HEK293 (cell line): ENCODE measurements at regions not wholly inside any gene's neighbourhood (a gene's known extent, or its start where the extent isn't known, plus 50 kb on each side); places are given as distances from the start of the nearest gene placed in this dataset.

ENCODE experiments used
- CTCF ChIA-PET: fragments of 350-600 bp; formaldehyde crosslinking; extraction: SDS; loops from one replicate; lab custom pipeline; 2021; ENCODE audit warnings: antibody characterized with exemption; lab: Yijun Ruan, JAX
- POLR2A ChIA-PET: fragments of 300-600 bp; formaldehyde crosslinking; extraction: SDS; loops from one replicate; lab custom pipeline; 2020; ENCODE audit warnings: antibody characterized with exemption, inconsistent platforms; lab: Yijun Ruan, JAX
- H3K27ac ChIP-seq: fragments of 200-500 bp; sonication (Bioruptor generic); 2 replicates; pipeline ENCODE4 v1.5.1; 2014; ENCODE audit warnings: low read depth, low read length, control low read depth, inconsistent platforms; ENCODE audit errors: extremely low read depth
- H3K36me3 ChIP-seq, 2 experiments: fragments of 200-500 bp in 1 of 2; sonication (Bioruptor generic) in 1 of 2; 1 replicate in 1 of 2; 2 replicates in 1 of 2; pipeline ENCODE4 v1.5.1; 2014 to 2017; ENCODE audit warnings: inconsistent platforms in 2 of 2, low read length in 2 of 2; ENCODE audit not compliant: control insufficient read depth in 2 of 2, insufficient read depth in 1 of 2
- H3K4me1 ChIP-seq: fragments of 200-500 bp; sonication (Bioruptor generic); 2 replicates; pipeline ENCODE4 v1.5.1; 2014; ENCODE audit warnings: mild to moderate bottlenecking, low read length, inconsistent platforms; ENCODE audit not compliant: control insufficient read depth, insufficient read depth
- H3K4me3 ChIP-seq: 2 replicates; pipeline ENCODE4 v1.5.1; 2011; ENCODE audit warnings: low read depth, mild to moderate bottlenecking, control low read depth, low read length, moderate library complexity
- H3K9me3 ChIP-seq: fragments of 200-500 bp; sonication (Bioruptor generic); 2 replicates; pipeline ENCODE4 v1.5.1; 2014; ENCODE audit warnings: low read depth, low read length, inconsistent platforms; ENCODE audit not compliant: control insufficient read depth, insufficient read depth
- FEZF1 ChIP-seq: fragments of 450-650 bp; formaldehyde crosslinking; IDR thresholded peaks from 2 replicates; pipeline ENCODE4 v1.5.1; 2016; ENCODE audit warnings: missing biosample characterization, missing genetic modification characterization
- KLF1 ChIP-seq: fragments of 450-650 bp; formaldehyde crosslinking; IDR thresholded peaks from 2 replicates; pipeline ENCODE4 v1.5.1; 2016; ENCODE audit warnings: missing biosample characterization, missing genetic modification characterization
- KLF17 ChIP-seq: fragments of 450-650 bp; formaldehyde crosslinking; IDR thresholded peaks from 2 replicates; pipeline ENCODE4 v1.5.1; 2016; ENCODE audit warnings: missing biosample characterization, missing genetic modification characterization
- MYNN ChIP-seq: fragments of 450-650 bp; formaldehyde crosslinking; IDR thresholded peaks from 2 replicates; pipeline ENCODE4 v1.5.1; 2016; ENCODE audit warnings: missing biosample characterization, missing genetic modification characterization, borderline replicate concordance
- WT1 ChIP-seq: fragments of 450-650 bp; formaldehyde crosslinking; IDR thresholded peaks from 2 replicates; pipeline ENCODE4 v1.5.1; 2016; ENCODE audit warnings: missing biosample characterization, missing genetic modification characterization
- ZBTB26 ChIP-seq: fragments of 450-650 bp; formaldehyde crosslinking; optimal IDR thresholded peaks from 2 replicates; pipeline ENCODE3; 2016; ENCODE audit warnings: missing biosample characterization, mild to moderate bottlenecking, missing genetic modification characterization
- ZBTB48 ChIP-seq: fragments of 450-650 bp; formaldehyde crosslinking; IDR thresholded peaks from 2 replicates; pipeline ENCODE4 v1.5.1; 2016; ENCODE audit warnings: missing biosample characterization, missing genetic modification characterization
- ZNF140 ChIP-seq: fragments of 450-650 bp; formaldehyde crosslinking; IDR thresholded peaks from 2 replicates; pipeline ENCODE4 v1.5.1; 2016; ENCODE audit warnings: missing biosample characterization, missing genetic modification characterization
- ZNF155 ChIP-seq: fragments of 450-650 bp; formaldehyde crosslinking; IDR thresholded peaks from 2 replicates; pipeline ENCODE4 v1.5.1; 2016; ENCODE audit warnings: missing biosample characterization, missing genetic modification characterization
- ZNF157 ChIP-seq: fragments of 450-650 bp; formaldehyde crosslinking; IDR thresholded peaks from 2 replicates; pipeline ENCODE4 v1.5.1; 2016; ENCODE audit warnings: missing biosample characterization, missing genetic modification characterization
- ZNF239 ChIP-seq: fragments of 450-650 bp; formaldehyde crosslinking; IDR thresholded peaks from 2 replicates; pipeline ENCODE4 v1.5.1; 2016; ENCODE audit warnings: missing biosample characterization, missing genetic modification characterization
- ZNF248 ChIP-seq: fragments of 450-650 bp; formaldehyde crosslinking; IDR thresholded peaks from 2 replicates; pipeline ENCODE4 v1.5.1; 2017; ENCODE audit warnings: missing biosample characterization, missing genetic modification characterization
- ZNF341 ChIP-seq: fragments of 450-650 bp; formaldehyde crosslinking; IDR thresholded peaks from 2 replicates; pipeline ENCODE4; 2016; ENCODE audit warnings: low read depth, missing biosample characterization, missing genetic modification characterization
- ZNF391 ChIP-seq: fragments of 450-650 bp; formaldehyde crosslinking; IDR thresholded peaks from 2 replicates; pipeline ENCODE4 v1.5.1; 2016; ENCODE audit warnings: low read depth, missing biosample characterization, missing genetic modification characterization, borderline replicate concordance
- ZNF416 ChIP-seq: fragments of 450-650 bp; formaldehyde crosslinking; IDR thresholded peaks from 2 replicates; pipeline ENCODE4 v1.5.1; 2016; ENCODE audit warnings: missing biosample characterization, missing genetic modification characterization
- ZNF423 ChIP-seq: fragments of 450-650 bp; formaldehyde crosslinking; IDR thresholded peaks from 2 replicates; pipeline ENCODE4 v1.5.1; 2016; ENCODE audit warnings: missing biosample characterization, missing genetic modification characterization
- ZNF488 ChIP-seq: fragments of 450-650 bp; formaldehyde crosslinking; IDR thresholded peaks from 2 replicates; pipeline ENCODE4 v1.5.1; 2016; ENCODE audit warnings: missing biosample characterization, missing genetic modification characterization
- ZNF518A ChIP-seq: fragments of 450-650 bp; formaldehyde crosslinking; conservative IDR thresholded peaks from 2 replicates; pipeline ENCODE4 v1.5.1; 2016; ENCODE audit warnings: low read depth, missing biosample characterization, missing genetic modification characterization
- ZNF529 ChIP-seq: fragments of 450-650 bp; formaldehyde crosslinking; IDR thresholded peaks from 2 replicates; pipeline ENCODE4 v1.5.1; 2017; ENCODE audit warnings: missing genetic modification characterization, missing biosample characterization; ENCODE audit not compliant: insufficient replicate concordance
- ZNF544 ChIP-seq: fragments of 450-650 bp; formaldehyde crosslinking; IDR thresholded peaks from 2 replicates; pipeline ENCODE4 v1.5.0; 2017; ENCODE audit warnings: missing biosample characterization, missing genetic modification characterization
- ZNF549 ChIP-seq: fragments of 450-650 bp; IDR thresholded peaks from 2 replicates; pipeline ENCODE4 v1.5.1; 2018; ENCODE audit warnings: missing biosample characterization, missing genetic modification characterization, mild to moderate bottlenecking, inconsistent platforms, moderate library complexity
- ZNF555 ChIP-seq: fragments of 450-650 bp; formaldehyde crosslinking; conservative IDR thresholded peaks from 2 replicates; pipeline ENCODE4 v1.5.1; 2017; ENCODE audit warnings: missing biosample characterization, mild to moderate bottlenecking, missing genetic modification characterization, inconsistent platforms
- ZNF629 ChIP-seq: fragments of 450-650 bp; formaldehyde crosslinking; IDR thresholded peaks from 2 replicates; pipeline ENCODE4 v1.5.1; 2017; ENCODE audit warnings: missing biosample characterization, missing genetic modification characterization
- ZNF639 ChIP-seq: fragments of 450-650 bp; formaldehyde crosslinking; IDR thresholded peaks from 2 replicates; pipeline ENCODE4 v1.5.1; 2016; ENCODE audit warnings: missing biosample characterization, missing genetic modification characterization
- ZNF664 ChIP-seq: fragments of 450-650 bp; formaldehyde crosslinking; IDR thresholded peaks from 2 replicates; pipeline ENCODE4 v1.5.1; 2016; ENCODE audit warnings: missing biosample characterization, missing genetic modification characterization
- ZNF701 ChIP-seq: fragments of 450-650 bp; formaldehyde crosslinking; IDR thresholded peaks from 2 replicates; pipeline ENCODE4 v1.5.1; 2016; ENCODE audit warnings: missing biosample characterization, missing genetic modification characterization
- ZNF707 ChIP-seq: fragments of 450-650 bp; formaldehyde crosslinking; IDR thresholded peaks from 2 replicates; pipeline ENCODE4 v1.5.1; 2016; ENCODE audit warnings: missing biosample characterization, missing genetic modification characterization
- ZNF747 ChIP-seq: fragments of 450-650 bp; formaldehyde crosslinking; IDR thresholded peaks from 2 replicates; pipeline ENCODE4 v1.5.1; 2016; ENCODE audit warnings: missing biosample characterization, missing genetic modification characterization

- Histone ChIP-seq H3K4me1 (no peaks in the 10 kb centered on the region), H3K4me3 (no peak overlapping the region), H3K27ac (no peak overlapping the region), H3K36me3 (no peaks in the 10 kb centered on the region), H3K9me3 (no peaks in the 10 kb centered on the region)
- ChIA-PET POLR2A (no interaction called here), CTCF (interaction anchor here (3.7 kb wide), 1 partner anchor 12 kb away, joined by 40 read pairs; no protein-coding TSS in a partner anchor)
- no peak for TF ChIP-seq ZNF549 (tag by site-specific recombination)
- TF ChIP-seq ZNF555 (tag by site-specific recombination), result no peak
- TF ChIP-seq KLF17 (tag by site-specific recombination), result no peak
- TF ChIP-seq ZNF629 (tag by site-specific recombination), result no peak
- TF ChIP-seq ZNF639 (tag by site-specific recombination), result no peak
- no peak for TF ChIP-seq ZNF341 (tag by site-specific recombination)
- TF ChIP-seq ZNF157 (tag by site-specific recombination), result no peak
- TF ChIP-seq ZNF416 (tag by site-specific recombination), result no peak
- TF ChIP-seq ZNF544 (tag by site-specific recombination), result no peak
- no peak for TF ChIP-seq ZBTB26
- TF ChIP-seq ZNF155, result no peak
- no peak for TF ChIP-seq FEZF1 (tag by site-specific recombination)
- TF ChIP-seq ZNF488, result no peak
- TF ChIP-seq ZNF664 (tag by site-specific recombination), result no peak
- TF ChIP-seq KLF1 (tag by site-specific recombination), result no peak
- TF ChIP-seq ZBTB48, result no peak
- TF ChIP-seq ZNF423 (tag by site-specific recombination), result no peak
Observed at GRCh38 chr3:56994391-56994790, 66.1 kb upstream of the SPATA12 start.

GRCh38 chr3:56990641-56991015, 69.8 kb upstream of the SPATA12 start:
- ChIA-PET POLR2A (no interaction called here), CTCF (interaction anchor here (0.5 to 6.3 kb wide), 7 partner anchors 109 to 650 kb away, joined by 3 to 97 read pairs (median 4); no protein-coding TSS in a partner anchor)
- Histone ChIP-seq H3K36me3 (no peaks in the 10 kb centered on the region), H3K27ac (no peak overlapping the region), H3K4me1 (no peaks in the 10 kb centered on the region), H3K4me3 (no peak overlapping the region), H3K9me3 (no peaks in the 10 kb centered on the region)
- no peak for TF ChIP-seq ZNF391 (tag by site-specific recombination)
- no peak for TF ChIP-seq KLF17 (tag by site-specific recombination)
- no peak for TF ChIP-seq ZNF239
- TF ChIP-seq ZNF518A (tag by site-specific recombination), result no peak
- no peak for TF ChIP-seq ZNF140 (tag by site-specific recombination)
- no peak for TF ChIP-seq WT1 (tag by site-specific recombination)
- no peak for TF ChIP-seq ZNF747 (tag by site-specific recombination)
- TF ChIP-seq ZNF529, result no peak
- no peak for TF ChIP-seq ZNF701
- no peak for TF ChIP-seq ZNF248 (tag by site-specific recombination)
- TF ChIP-seq ZNF707 (tag by site-specific recombination), result no peak
- no peak for TF ChIP-seq MYNN (tag by site-specific recombination)
